H9 (cell line): ENCODE measurements at regions not wholly inside any gene's neighbourhood (a gene's known extent, or its start where the extent isn't known, plus 50 kb on each side); places are given as distances from the start of the nearest gene placed in this dataset.

Source experiments
- DNase-seq: peaks from one replicate; pipeline ENCODE4 v3.0.0-alpha.2; 2017
- H2AFZ ChIP-seq: one replicate; pipeline ENCODE4 v1.6.1; 2013; ENCODE audit warnings: mild to moderate bottlenecking, low read length, control low read depth, moderate library complexity
- H2AK5ac ChIP-seq: 2 replicates; pipeline ENCODE4 v1.6.1; 2013; ENCODE audit warnings: low read length, control low read depth, mixed read lengths; ENCODE audit not compliant: insufficient read length
- H2BK120ac ChIP-seq: one replicate; pipeline ENCODE4 v1.6.1; 2013; ENCODE audit warnings: low read depth, mild to moderate bottlenecking, low read length, control low read depth, inconsistent platforms; ENCODE audit not compliant: poor library complexity, severe bottlenecking
- H2BK12ac ChIP-seq: 2 replicates; pipeline ENCODE4 v1.6.1; 2013; ENCODE audit warnings: low read length, control low read depth, mixed read lengths, low read depth; ENCODE audit not compliant: insufficient read length
- H2BK15ac ChIP-seq: 2 replicates; pipeline ENCODE4 v1.6.1; 2013; ENCODE audit warnings: low read depth, low read length, control low read depth
- H2BK20ac ChIP-seq: one replicate; pipeline ENCODE4 v1.6.1; 2013; ENCODE audit warnings: low read depth, mild to moderate bottlenecking, low read length, control low read depth, inconsistent platforms; ENCODE audit not compliant: poor library complexity, severe bottlenecking
- H2BK5ac ChIP-seq: 2 replicates; pipeline ENCODE4 v1.6.1; 2013; ENCODE audit warnings: low read length, control low read depth, mixed read lengths; ENCODE audit not compliant: insufficient read length
- H3K14ac ChIP-seq: 2 replicates; pipeline ENCODE4 v1.6.1; 2013; ENCODE audit warnings: low read length, control low read depth; ENCODE audit not compliant: insufficient read depth
- H3K18ac ChIP-seq: 2 replicates; pipeline ENCODE4 v1.6.1; 2013; ENCODE audit warnings: low read depth, mild to moderate bottlenecking, mixed read lengths, low read length, control low read depth; ENCODE audit not compliant: insufficient read length
- H3K23ac ChIP-seq: 2 replicates; pipeline ENCODE4 v1.6.1; 2013; ENCODE audit warnings: low read length, control low read depth, mixed read lengths, low read depth; ENCODE audit not compliant: insufficient read length
- H3K23me2 ChIP-seq: 2 replicates; pipeline ENCODE4 v1.6.1; 2013; ENCODE audit warnings: low read depth, mild to moderate bottlenecking, mixed read lengths, low read length, control low read depth; ENCODE audit not compliant: insufficient read length, poor library complexity, severe bottlenecking
- H3K27ac ChIP-seq: 2 replicates; pipeline ENCODE4 v1.5.1; 2013; ENCODE audit warnings: low read length, control low read depth, mixed read lengths, low read depth; ENCODE audit not compliant: insufficient read length
- H3K27me3 ChIP-seq: 2 replicates; pipeline ENCODE4 v1.6.1; 2013; ENCODE audit warnings: low read length, control low read depth, inconsistent platforms; ENCODE audit not compliant: insufficient read depth
- H3K4ac ChIP-seq: 2 replicates; pipeline ENCODE4 v1.6.1; 2013; ENCODE audit warnings: low read depth, mild to moderate bottlenecking, control low read depth, inconsistent platforms, low read length, moderate library complexity
- H3K4me1 ChIP-seq: 2 replicates; pipeline ENCODE4 v1.6.1; 2013; ENCODE audit warnings: low read length, control low read depth, inconsistent platforms; ENCODE audit not compliant: insufficient read depth
- H3K4me2 ChIP-seq: 2 replicates; pipeline ENCODE4 v1.6.1; 2013; ENCODE audit warnings: low read length, control low read depth, mixed read lengths; ENCODE audit not compliant: insufficient read length, insufficient read depth
- H3K56ac ChIP-seq: 2 replicates; pipeline ENCODE4 v1.6.1; 2013; ENCODE audit warnings: low read depth, mild to moderate bottlenecking, mixed read lengths, low read length, control low read depth; ENCODE audit not compliant: insufficient read length
- H3K79me1 ChIP-seq: 2 replicates; pipeline ENCODE4 v1.6.1; 2013; ENCODE audit warnings: low read depth, mild to moderate bottlenecking, moderate library complexity, low read length, control low read depth, inconsistent platforms; ENCODE audit not compliant: insufficient read depth, poor library complexity, severe bottlenecking
- H3K79me2 ChIP-seq: 2 replicates; pipeline ENCODE4 v1.6.1; 2013; ENCODE audit warnings: low read length, control low read depth, inconsistent platforms; ENCODE audit not compliant: insufficient read depth
- H3K9ac ChIP-seq: 2 replicates; pipeline ENCODE4 v1.6.1; 2013; ENCODE audit warnings: low read length, control low read depth, mixed read lengths; ENCODE audit not compliant: insufficient read length; ENCODE audit errors: extremely low read depth
- H3K9me3 ChIP-seq: one replicate; pipeline ENCODE4 v1.6.1; 2013; ENCODE audit warnings: low read depth, low read length, inconsistent platforms; ENCODE audit not compliant: control insufficient read depth
- H3T11ph ChIP-seq: one replicate; pipeline ENCODE4 v1.6.1; 2013; ENCODE audit warnings: mild to moderate bottlenecking, low read length, control low read depth, inconsistent platforms
- H4K20me1 ChIP-seq: one replicate; pipeline ENCODE4 v1.6.1; 2013; ENCODE audit not compliant: control insufficient read depth, insufficient read length, insufficient read depth
- H4K5ac ChIP-seq: 2 replicates; pipeline ENCODE4 v1.6.1; 2013; ENCODE audit warnings: low read depth, mild to moderate bottlenecking, mixed read lengths, low read length, control low read depth; ENCODE audit not compliant: insufficient read length
- H4K8ac ChIP-seq: replicated peaks from 2 replicates; pipeline ENCODE4 v1.6.1; 2013; ENCODE audit warnings: low read length, control low read depth, mixed read lengths, low read depth; ENCODE audit not compliant: insufficient read length
- H4K91ac ChIP-seq: 2 replicates; pipeline ENCODE4 v1.6.1; 2013; ENCODE audit warnings: low read depth, mild to moderate bottlenecking, moderate library complexity, mixed read lengths, low read length, control low read depth; ENCODE audit not compliant: insufficient read length
- H3K27ac Mint-ChIP-seq, 3 experiments: 2 replicates in 2 of 3; 3 replicates in 1 of 3; pipeline ENCODE4 v1.8.0; 2020 to 2021; ENCODE audit warnings: mixed read lengths in 3 of 3, mild to moderate bottlenecking in 1 of 3, moderate library complexity in 1 of 3
- H3K27me3 Mint-ChIP-seq: 2 replicates; pipeline ENCODE4 v1.8.0; 2021; ENCODE audit warnings: low read depth, mild to moderate bottlenecking, moderate library complexity, mixed read lengths
- H3K36me3 Mint-ChIP-seq, 3 experiments: 2 replicates in 2 of 3; 3 replicates in 1 of 3; pipeline ENCODE4 v1.8.0; 2020 to 2021; ENCODE audit warnings: low read depth in 3 of 3, mixed read lengths in 3 of 3; ENCODE audit not compliant: insufficient read depth in 1 of 3
- H3K4me1 Mint-ChIP-seq, 2 experiments: 2 replicates each; pipeline ENCODE4 v1.8.0; 2020; ENCODE audit warnings: mixed read lengths in 2 of 2
- H3K4me3 Mint-ChIP-seq, 2 experiments: 2 replicates in 1 of 2; 3 replicates in 1 of 2; pipeline ENCODE4 v1.8.0; 2020 to 2021; ENCODE audit warnings: mild to moderate bottlenecking in 2 of 2, mixed read lengths in 2 of 2, moderate library complexity in 1 of 2
- H3K9me3 Mint-ChIP-seq, 2 experiments: 2 replicates in 1 of 2; 3 replicates in 1 of 2; pipeline ENCODE4 v1.8.0; 2020; ENCODE audit warnings: mild to moderate bottlenecking in 2 of 2, mixed read lengths in 2 of 2, moderate library complexity in 1 of 2
- CTCF ChIP-seq: fragments of 200-600 bp; sonication (generic); conservative IDR thresholded peaks from 3 replicates; pipeline ENCODE4 v1.8.0; 2021; ENCODE audit warnings: antibody characterized with exemption, mild to moderate bottlenecking
- WGBS: extraction: QIAGEN DNeasy Blood & Tissue Kit; methylation state at CpG from one replicate; pipeline ENCODE4 v1.1.7; 2013; ENCODE audit warnings: missing lambda C conversion rate, low lambda C conversion rate, mixed read lengths; ENCODE audit not compliant: insufficient read length; ENCODE audit errors: extremely low coverage; 5-methylcytosine and 5-hydroxymethylcytosine counted together

- H3K27ac Mint-ChIP-seq, result no peak overlapping the region; a peak in 1 of 7 replicates
Measured at GRCh38 chr3:125683067-125683829, 88.0 kb upstream of the OSBPL11 start.

More at GRCh38 chr3:125683067-125683829, 88.0 kb upstream of the OSBPL11 start:
- Histone ChIP-seq H2AK5ac (no peak overlapping the region), H3K79me2 (no peaks in the 10 kb centered on the region), H3K4me2 (no peak overlapping the region), H2BK120ac (no peak overlapping the region), H3K4me1 (no peaks in the 10 kb centered on the region), H3K27ac (no peak overlapping the region), H3T11ph (no peak overlapping the region), H4K20me1 (no peaks in the 10 kb centered on the region), H3K23me2 (no peaks in the 10 kb centered on the region), H3K18ac (no peak overlapping the region), H3K23ac (no peak overlapping the region), H4K5ac (no peak overlapping the region), H3K27me3 (no peaks in the 10 kb centered on the region), H3K9me3 (no peaks in the 10 kb centered on the region), H3K9ac (no peak overlapping the region), H3K56ac (no peak overlapping the region), H2BK5ac (no peak overlapping the region), H4K8ac (no peak overlapping the region), H2AFZ (no peak overlapping the region), H3K4ac (no peak overlapping the region), H2BK20ac (no peak overlapping the region), H2BK12ac (no peak overlapping the region), H3K79me1 (no peaks in the 10 kb centered on the region), H3K14ac (no peak overlapping the region), H4K91ac (no peak overlapping the region), H2BK15ac (no peak overlapping the region)
- TF ChIP-seq CTCF, result no peak
- H3K9me3 Mint-ChIP-seq, result no peaks in the 10 kb centered on the region
- peaks cover 0 to 9% of the 10 kb centered on the region in 2 experiments; a peak in 1 of 4 replicates for H3K4me1 Mint-ChIP-seq
- no peak overlapping the region for H3K4me3 Mint-ChIP-seq
- no CpG with 5 or more reads among the region's 9 CpGs for WGBS
- H3K27me3 Mint-ChIP-seq, result peaks cover 5% of the 10 kb centered on the region
- H3K36me3 Mint-ChIP-seq, result no peaks in the 10 kb centered on the region
- DNase-seq, result no peak
